Lower lobe of right lung (tissue), 2 donors: ENCODE measurements at regions not wholly inside any gene's neighbourhood (a gene's known extent, or its start where the extent isn't known, plus 50 kb on each side); places are given as distances from the start of the nearest gene placed in this dataset.

Experiments used
- ATAC-seq, 2 donors: fragments of 200-7000 bp; cut with Tn5 transposase; one replicate each; pipeline ENCODE4 v1.9.1; 2020 to 2022; ENCODE audit warnings: mild to moderate bottlenecking in 2 of 2, moderate library complexity in 2 of 2
- DNase-seq: peaks from one replicate; pipeline ENCODE4 v3.0.0-alpha.2; 2020
- H3K27ac ChIP-seq: fragments of 200-600 bp; one replicate; pipeline ENCODE4 v1.8.0; 2022
- H3K27me3 ChIP-seq: fragments of 200-600 bp; one replicate; pipeline ENCODE4 v1.8.0; 2022; ENCODE audit warnings: low read depth
- H3K36me3 ChIP-seq: fragments of 200-600 bp; one replicate; pipeline ENCODE4 v1.8.0; 2022; ENCODE audit warnings: mild to moderate bottlenecking
- H3K4me1 ChIP-seq: fragments of 200-600 bp; one replicate; pipeline ENCODE4 v1.8.0; 2022
- H3K4me3 ChIP-seq: fragments of 200-600 bp; one replicate; pipeline ENCODE4 v1.8.0; 2022; ENCODE audit warnings: mild to moderate bottlenecking
- H3K9me3 ChIP-seq: fragments of 200-600 bp; one replicate; pipeline ENCODE4 v1.8.0; 2022
- CTCF ChIP-seq: fragments of 200-600 bp; IDR thresholded peaks from one replicate; pipeline ENCODE4 v1.8.0; 2022; ENCODE audit warnings: antibody characterized with exemption, mild to moderate bottlenecking
- intact Hi-C: fragments of 100-400 bp; cut with DNase I; formaldehyde crosslinking; loops from one replicate; pipeline ENCODE4 v1.11.0; 2022
- donor health status: DM: no; HTN: yes; CAD: no; lungs with severe emphysema.

DNA sequence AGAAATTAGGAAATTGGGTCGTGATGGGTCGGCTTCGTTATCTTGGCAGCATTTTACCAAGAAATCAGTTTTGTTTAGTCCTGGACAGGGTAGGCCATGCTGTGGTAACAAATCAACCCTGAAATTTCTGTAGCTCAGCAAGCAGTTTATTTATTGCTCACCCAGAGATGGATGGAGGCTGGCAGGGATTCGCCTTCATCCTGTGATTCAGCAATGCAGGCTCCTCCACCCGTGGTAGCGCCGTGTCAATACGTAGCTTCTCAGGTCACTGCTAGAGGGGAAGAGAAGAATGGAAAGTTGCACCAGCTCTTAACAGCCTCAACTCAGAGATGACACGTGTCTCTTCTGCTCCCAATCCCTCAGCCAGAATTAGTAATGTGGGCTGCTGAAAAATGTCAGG lies 157.0 kb upstream of the SGK1 start:
- no peak for ATAC-seq

DNA sequence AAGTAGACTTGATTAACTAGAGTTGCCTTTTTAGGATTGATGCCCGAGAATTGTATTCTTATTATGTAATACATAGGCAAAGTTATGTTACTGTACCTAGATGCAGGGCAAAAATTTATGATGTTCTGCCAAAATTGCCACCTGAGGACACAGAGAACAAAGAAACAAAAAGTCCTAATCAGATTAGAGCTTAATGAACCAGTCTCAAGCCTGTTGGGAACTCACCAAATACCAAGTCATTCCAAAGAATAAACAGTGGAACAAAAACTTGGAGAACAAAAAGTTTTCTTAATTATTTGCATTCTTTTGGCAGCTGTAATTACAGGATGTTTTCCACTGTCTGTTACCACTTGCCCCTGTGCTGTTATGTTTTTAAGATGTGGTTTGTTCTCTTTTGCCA lies 154.7 kb upstream of the SGK1 start:
- no peaks in the 10 kb centered on the region for H3K9me3 ChIP-seq
- DNase-seq (no peak), ATAC-seq (no peak)
- H3K4me1 ChIP-seq, result no peaks in the 10 kb centered on the region
- no peaks in the 10 kb centered on the region for H3K27me3 ChIP-seq
- no peak overlapping the region for H3K27ac ChIP-seq
- no peak overlapping the region for H3K4me3 ChIP-seq
- no peaks in the 10 kb centered on the region for H3K36me3 ChIP-seq
- TF ChIP-seq CTCF, result no peak
- intact Hi-C loops, result no loop called here

More for the DNA sequence above, 157.0 kb upstream of the SGK1 start:
- no peak overlapping the region for H3K4me3 ChIP-seq
- no peak for TF ChIP-seq CTCF
- intact Hi-C loops, result no loop called here
- no peaks in the 10 kb centered on the region for H3K36me3 ChIP-seq
- no peak overlapping the region for H3K27ac ChIP-seq
- DNase-seq, result no peak
- no peaks in the 10 kb centered on the region for H3K9me3 ChIP-seq
- H3K27me3 ChIP-seq, result no peaks in the 10 kb centered on the region
- no peaks in the 10 kb centered on the region for H3K4me1 ChIP-seq

- intact Hi-C loops, result no loop called here
- ATAC-seq (no peak), DNase-seq (no peak)
- H3K27ac ChIP-seq, result no peak overlapping the region
- H3K4me3 ChIP-seq, result no peak overlapping the region
- H3K27me3 ChIP-seq, result no peaks in the 10 kb centered on the region
- H3K4me1 ChIP-seq, result no peaks in the 10 kb centered on the region
- no peaks in the 10 kb centered on the region for H3K9me3 ChIP-seq
- no peaks in the 10 kb centered on the region for H3K36me3 ChIP-seq
- no peak for TF ChIP-seq CTCF
Observed at GRCh38 chr6:134472046-134472445, 154.1 kb upstream of the SGK1 start.

GRCh38 chr6:134470457-134470975 lies 152.6 kb upstream of the SGK1 start:
- no peak for ATAC-seq
- DNase-seq, result no peak
- no peak for TF ChIP-seq CTCF
- no peaks in the 10 kb centered on the region for H3K36me3 ChIP-seq
- H3K4me3 ChIP-seq, result no peak overlapping the region
- intact Hi-C loops, result no loop called here
- no peak overlapping the region for H3K27ac ChIP-seq
- H3K4me1 ChIP-seq, result peaks cover 5% of the 10 kb centered on the region
- no peaks in the 10 kb centered on the region for H3K27me3 ChIP-seq
- no peaks in the 10 kb centered on the region for H3K9me3 ChIP-seq

DNA sequence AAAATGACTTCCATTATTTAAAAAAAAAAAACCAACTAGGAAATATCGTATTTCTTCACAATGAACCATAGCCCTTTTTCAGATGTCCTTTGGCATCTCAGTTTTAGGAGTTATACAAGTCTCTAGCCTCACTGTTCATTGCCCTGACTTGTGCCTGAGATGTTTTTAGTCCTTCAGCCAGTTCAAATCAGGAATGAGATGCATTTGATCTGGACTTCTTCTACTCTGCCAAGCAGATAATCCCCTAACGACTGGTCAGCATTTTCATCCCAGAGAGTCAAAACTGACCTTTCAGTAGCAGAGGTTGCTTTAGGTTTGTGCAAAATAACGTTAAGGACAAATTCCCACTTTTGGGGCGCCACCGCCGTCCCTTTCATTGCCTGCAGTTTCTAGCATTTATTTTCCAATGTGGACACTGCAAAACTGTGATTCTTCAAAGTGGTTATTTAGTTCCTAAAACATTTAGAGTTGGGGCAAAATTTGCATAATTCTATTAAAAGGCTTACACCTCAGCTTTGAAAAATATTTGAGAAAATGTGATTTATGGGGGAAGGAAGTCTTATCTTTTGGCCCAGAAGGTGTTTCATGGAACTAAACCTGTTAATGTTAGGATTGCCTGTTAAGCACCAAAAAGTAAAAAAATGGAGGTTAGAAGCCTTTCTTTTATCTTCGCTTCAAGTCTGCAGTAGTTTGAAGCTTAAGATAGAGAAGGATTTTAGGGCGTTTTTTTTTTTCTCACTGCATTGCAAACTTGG lies 152.0 kb upstream of the SGK1 start:
- Histone ChIP-seq H3K27ac (no peak overlapping the region), H3K36me3 (no peaks in the 10 kb centered on the region), H3K4me3 (no peak overlapping the region), H3K9me3 (no peaks in the 10 kb centered on the region), H3K4me1 (peaks cover 5% of the 10 kb centered on the region), H3K27me3 (no peaks in the 10 kb centered on the region)
- ATAC-seq, result no peak
- intact Hi-C loops, result no loop called here
- no peak for TF ChIP-seq CTCF
- DNase-seq, result no peak
